HCT116 (cell line): ENCODE measurements at regions not wholly inside any gene's neighbourhood (a gene's known extent, or its start where the extent isn't known, plus 50 kb on each side); places are given as distances from the start of the nearest gene placed in this dataset.

Source experiments
- CEBPB ChIP-seq: IDR thresholded peaks from 2 replicates; pipeline ENCODE4 v1.6.1; 2012; ENCODE audit warnings: low read depth
- CTCF ChIP-seq, 3 experiments: fragments of 200-600 bp in 1 of 3; sonication (generic) in 1 of 3; IDR thresholded peaks in 2 of 3; conservative IDR thresholded peaks in 1 of 3; 2 replicates each; pipeline ENCODE4 v1.5.1; 2012 to 2017; ENCODE audit warnings: low read depth in 2 of 3, low read length in 2 of 3, antibody characterized with exemption in 1 of 3, borderline replicate concordance in 1 of 3, control low read depth in 1 of 3, mild to moderate bottlenecking in 1 of 3, mixed read lengths in 1 of 3, mixed run types in 1 of 3, moderate library complexity in 1 of 3; ENCODE audit not compliant: insufficient read depth in 1 of 3
- EGR1 ChIP-seq: IDR thresholded peaks from 2 replicates; pipeline ENCODE4 v1.6.1; 2012; ENCODE audit warnings: low read depth
- EZH2 ChIP-seq: fragments of 200-600 bp; sonication (generic); IDR thresholded peaks from 2 replicates; pipeline ENCODE4 v1.6.1; 2017; ENCODE audit warnings: antibody characterized with exemption, mixed run types
- JUND ChIP-seq: IDR thresholded peaks from 2 replicates; pipeline ENCODE4 v1.6.1; 2012
- MAX ChIP-seq: IDR thresholded peaks from 2 replicates; pipeline ENCODE4 v1.6.1; 2012
- POLR2A ChIP-seq: IDR thresholded peaks from 2 replicates; pipeline ENCODE4 v1.7.0; 2011; ENCODE audit warnings: borderline replicate concordance; ENCODE audit not compliant: insufficient read depth, insufficient read length; ENCODE audit errors: extremely low read depth
- POLR2AphosphoS5 ChIP-seq: IDR thresholded peaks from 2 replicates; pipeline ENCODE4 v1.6.1; 2011; ENCODE audit warnings: mild to moderate bottlenecking, low read depth, low read length, moderate library complexity
- RAD21 ChIP-seq: IDR thresholded peaks from 2 replicates; pipeline ENCODE4 v1.6.1; 2012; ENCODE audit warnings: low read depth, mild to moderate bottlenecking
- YY1 ChIP-seq: IDR thresholded peaks from 2 replicates; pipeline ENCODE4 v1.6.1; 2011; ENCODE audit warnings: low read length, low read depth, moderate library complexity, mild to moderate bottlenecking; ENCODE audit not compliant: insufficient replicate concordance; ENCODE audit errors: extremely low read depth
- ZBTB33 ChIP-seq: IDR thresholded peaks from 2 replicates; pipeline ENCODE4 v1.6.1; 2011; ENCODE audit warnings: mild to moderate bottlenecking, low read length, moderate library complexity; ENCODE audit not compliant: insufficient replicate concordance; ENCODE audit errors: extremely low read depth
- TF ChIP-seq, protein P1 (sequence below): IDR thresholded peaks from 2 replicates; pipeline ENCODE4 v1.6.1; 2012; ENCODE audit warnings: low read depth

DNA sequence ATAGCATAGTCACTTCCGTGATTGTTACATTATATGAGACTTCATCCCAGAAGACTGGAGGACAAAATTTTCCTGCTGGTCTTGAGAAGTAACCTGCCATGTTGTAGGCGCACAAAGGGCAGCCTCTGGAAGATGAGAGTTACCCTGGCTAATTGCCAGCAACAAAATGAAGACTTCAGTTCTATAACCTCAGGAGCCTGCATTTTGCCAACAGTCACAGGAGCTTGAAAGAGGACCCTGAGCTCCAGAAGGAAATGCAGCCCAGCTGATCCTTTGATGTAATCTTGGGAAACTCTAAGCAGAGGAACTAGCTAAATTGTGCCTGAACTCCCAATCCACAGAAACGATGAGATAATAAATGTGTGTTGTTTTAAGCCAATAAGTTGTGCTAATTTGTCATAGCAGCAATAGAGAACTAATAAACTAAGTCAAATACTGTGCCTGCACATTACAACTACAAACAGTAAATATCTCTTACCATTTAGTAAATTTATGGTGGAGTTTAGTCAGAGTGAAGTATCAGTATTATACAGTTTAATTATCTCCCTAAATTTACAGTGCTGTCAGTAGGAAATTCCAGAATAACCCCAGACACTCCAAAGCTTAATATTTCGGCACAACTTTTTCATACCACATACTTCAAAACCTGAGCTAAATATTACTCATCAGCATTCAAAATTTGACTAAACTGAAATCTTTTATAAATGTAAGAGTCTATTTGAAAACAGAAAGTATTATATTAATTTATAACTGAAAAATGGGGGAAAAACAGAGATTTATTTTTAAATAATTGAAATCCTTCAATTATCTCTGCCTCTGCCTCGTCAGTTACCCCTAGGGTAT, 90.1 kb upstream of the MAPK10 start:
- no peak for TF ChIP-seq ZBTB33
- no peak for TF ChIP-seq EGR1
- TF ChIP-seq POLR2A: no peak
- TF ChIP-seq CTCF (IDR thresholded peaks at IDR 0.05 in 2 of 3, conservative IDR thresholded peaks at IDR 0.05 in 1 of 3; ENCODE audit: borderline replicate concordance in 1 of 3, insufficient read depth in 1 of 3, low read depth in 2 of 3, low read length in 2 of 3): no peak
- no peak for TF ChIP-seq JUND
- TF ChIP-seq YY1: no peak
- no peak for TF ChIP-seq MAX
- TF ChIP-seq RAD21: no peak
- no peak for TF ChIP-seq EZH2
- no peak for TF ChIP-seq POLR2AphosphoS5
- TF ChIP-seq, protein P1, sequence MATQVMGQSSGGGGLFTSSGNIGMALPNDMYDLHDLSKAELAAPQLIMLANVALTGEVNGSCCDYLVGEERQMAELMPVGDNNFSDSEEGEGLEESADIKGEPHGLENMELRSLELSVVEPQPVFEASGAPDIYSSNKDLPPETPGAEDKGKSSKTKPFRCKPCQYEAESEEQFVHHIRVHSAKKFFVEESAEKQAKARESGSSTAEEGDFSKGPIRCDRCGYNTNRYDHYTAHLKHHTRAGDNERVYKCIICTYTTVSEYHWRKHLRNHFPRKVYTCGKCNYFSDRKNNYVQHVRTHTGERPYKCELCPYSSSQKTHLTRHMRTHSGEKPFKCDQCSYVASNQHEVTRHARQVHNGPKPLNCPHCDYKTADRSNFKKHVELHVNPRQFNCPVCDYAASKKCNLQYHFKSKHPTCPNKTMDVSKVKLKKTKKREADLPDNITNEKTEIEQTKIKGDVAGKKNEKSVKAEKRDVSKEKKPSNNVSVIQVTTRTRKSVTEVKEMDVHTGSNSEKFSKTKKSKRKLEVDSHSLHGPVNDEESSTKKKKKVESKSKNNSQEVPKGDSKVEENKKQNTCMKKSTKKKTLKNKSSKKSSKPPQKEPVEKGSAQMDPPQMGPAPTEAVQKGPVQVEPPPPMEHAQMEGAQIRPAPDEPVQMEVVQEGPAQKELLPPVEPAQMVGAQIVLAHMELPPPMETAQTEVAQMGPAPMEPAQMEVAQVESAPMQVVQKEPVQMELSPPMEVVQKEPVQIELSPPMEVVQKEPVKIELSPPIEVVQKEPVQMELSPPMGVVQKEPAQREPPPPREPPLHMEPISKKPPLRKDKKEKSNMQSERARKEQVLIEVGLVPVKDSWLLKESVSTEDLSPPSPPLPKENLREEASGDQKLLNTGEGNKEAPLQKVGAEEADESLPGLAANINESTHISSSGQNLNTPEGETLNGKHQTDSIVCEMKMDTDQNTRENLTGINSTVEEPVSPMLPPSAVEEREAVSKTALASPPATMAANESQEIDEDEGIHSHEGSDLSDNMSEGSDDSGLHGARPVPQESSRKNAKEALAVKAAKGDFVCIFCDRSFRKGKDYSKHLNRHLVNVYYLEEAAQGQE: no peak
- no peak for TF ChIP-seq CEBPB
